Stomach (tissue), 8 donors: ENCODE measurements at regions not wholly inside any gene's neighbourhood (a gene's known extent, or its start where the extent isn't known, plus 50 kb on each side); places are given as distances from the start of the nearest gene placed in this dataset.
A peak's percentile ranks its signal among the peaks of the same experiment; 100 is the strongest.

ENCODE experiments used
- DNase-seq, 2 donors: peaks; one replicate each; pipeline versions ENCODE4 v3.0.0 to v3.0.0-alpha.2; 2013 to 2019
- H3K27ac ChIP-seq, 5 donors: fragments of 200-600 bp in 4 of 5; sonication (generic) in 4 of 5; one replicate each; pipeline ENCODE4 v1.5.1; 2013 to 2019; ENCODE audit warnings: mild to moderate bottlenecking in 1 of 5, moderate library complexity in 1 of 5
- H3K27me3 ChIP-seq, 3 donors: fragments of 200-600 bp; sonication (generic); one replicate each; pipeline ENCODE4 v1.5.1; 2017 to 2019; ENCODE audit warnings: mixed run types in 1 of 3
- H3K36me3 ChIP-seq, 4 donors: fragments of 200-600 bp; sonication (generic); 1 replicate in 3 of 4; 2 replicates in 1 of 4; pipeline ENCODE4 v1.5.1; 2016 to 2019
- H3K4me1 ChIP-seq, 4 donors: fragments of 200-600 bp; sonication (generic); one replicate each; pipeline ENCODE4 v1.5.1; 2016 to 2019
- H3K4me3 ChIP-seq, 4 donors: fragments of 200-600 bp; sonication (generic) in 3 of 4; one replicate each; pipeline ENCODE4 v1.5.1; 2016 to 2019; ENCODE audit warnings: mild to moderate bottlenecking in 1 of 4
- H3K9me3 ChIP-seq, 4 donors: fragments of 200-600 bp; sonication (generic); one replicate each; pipeline ENCODE4 v1.5.1; 2016 to 2019
- CTCF ChIP-seq, 7 experiments: fragments of 450-650 bp in 4 of 7; fragments of 200-600 bp in 3 of 7; sonication (generic) in 3 of 7; IDR thresholded peaks; one replicate each; pipeline ENCODE4 v1.5.1; 2016 to 2019; ENCODE audit warnings: antibody characterized with exemption in 7 of 7, control low read depth in 2 of 7, mild to moderate bottlenecking in 1 of 7
- EP300 ChIP-seq: sonication (generic); formaldehyde crosslinking; IDR thresholded peaks from one replicate; pipeline ENCODE4 v1.6.1; 2017; ENCODE audit warnings: antibody characterized with exemption
- POLR2A ChIP-seq, 4 donors: fragments of 450-650 bp; IDR thresholded peaks; one replicate each; pipeline ENCODE4 v1.6.1; 2016; ENCODE audit warnings: antibody characterized with exemption in 4 of 4, control low read depth in 2 of 4, mild to moderate bottlenecking in 1 of 4, moderate library complexity in 1 of 4
- POLR2AphosphoS5 ChIP-seq, 3 donors: sonication (generic); formaldehyde crosslinking; IDR thresholded peaks; one replicate each; pipeline ENCODE4 v1.6.1; 2016; ENCODE audit warnings: antibody characterized with exemption in 3 of 3
- WGBS, 5 donors: extraction: QIAGEN DNeasy Blood & Tissue Kit in 3 of 5; methylation state at CpG; one replicate each; pipeline versions ENCODE4 v1.1.5 to v1.1.7; 2013 to 2018; 5-methylcytosine and 5-hydroxymethylcytosine counted together
- intact Hi-C: fragments of 100-400 bp; cut with DNase I; formaldehyde crosslinking; loops from one replicate; pipeline ENCODE4 v1.15.1; 2023; ENCODE audit warnings: low total_unique reads
- donor health status: healthy with polysubstance abuse.
- donor health status: Bipolar disorder and iron deficiency.
- donor health status: healthy.

DNA sequence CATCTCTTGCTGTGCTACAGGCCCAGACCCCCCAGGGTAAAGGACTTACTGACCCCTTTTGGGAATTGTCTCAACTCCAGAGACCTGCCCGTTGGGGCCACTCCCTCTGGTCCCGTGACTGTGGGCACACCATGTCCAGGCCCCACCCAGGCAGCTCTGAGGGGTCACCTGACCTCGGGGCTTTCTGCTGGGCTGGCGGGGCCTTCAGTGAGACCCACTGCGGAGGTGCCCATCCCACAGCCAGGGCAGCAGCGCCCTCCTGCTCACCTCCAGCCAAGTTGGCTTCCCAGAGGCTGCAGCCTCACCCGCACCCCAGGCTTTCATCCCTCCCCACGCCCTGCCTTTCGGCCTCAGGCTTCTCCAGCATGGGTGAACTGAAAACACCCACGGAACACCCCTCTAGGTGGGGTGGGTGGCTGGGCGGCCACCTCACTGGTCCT lies 147.2 kb downstream of the DNAJB6 start:
- Histone ChIP-seq H3K4me1 (no peaks in the 10 kb centered on the region), H3K27ac (no peak overlapping the region), H3K27me3 (peaks cover 0 to 31% (median 5%) of the 10 kb centered on the region in 3 donors), H3K36me3 (no peaks in the 10 kb centered on the region), H3K4me3 (no peak overlapping the region), H3K9me3 (no peaks in the 10 kb centered on the region)
- intact Hi-C loops = no loop called here
- DNase-seq = no peak
- 71 to 87% (median 77%) methylated on average over 9 to 11 of the region's 11 CpGs for WGBS, 5 donors
- no peak for TF ChIP-seq POLR2AphosphoS5 (IDR thresholded peaks at IDR 0.05)
- TF ChIP-seq EP300 = no peak
- TF ChIP-seq CTCF (IDR thresholded peaks at IDR 0.05) = no peak
- TF ChIP-seq POLR2A (IDR thresholded peaks at IDR 0.05) = no peak

DNA sequence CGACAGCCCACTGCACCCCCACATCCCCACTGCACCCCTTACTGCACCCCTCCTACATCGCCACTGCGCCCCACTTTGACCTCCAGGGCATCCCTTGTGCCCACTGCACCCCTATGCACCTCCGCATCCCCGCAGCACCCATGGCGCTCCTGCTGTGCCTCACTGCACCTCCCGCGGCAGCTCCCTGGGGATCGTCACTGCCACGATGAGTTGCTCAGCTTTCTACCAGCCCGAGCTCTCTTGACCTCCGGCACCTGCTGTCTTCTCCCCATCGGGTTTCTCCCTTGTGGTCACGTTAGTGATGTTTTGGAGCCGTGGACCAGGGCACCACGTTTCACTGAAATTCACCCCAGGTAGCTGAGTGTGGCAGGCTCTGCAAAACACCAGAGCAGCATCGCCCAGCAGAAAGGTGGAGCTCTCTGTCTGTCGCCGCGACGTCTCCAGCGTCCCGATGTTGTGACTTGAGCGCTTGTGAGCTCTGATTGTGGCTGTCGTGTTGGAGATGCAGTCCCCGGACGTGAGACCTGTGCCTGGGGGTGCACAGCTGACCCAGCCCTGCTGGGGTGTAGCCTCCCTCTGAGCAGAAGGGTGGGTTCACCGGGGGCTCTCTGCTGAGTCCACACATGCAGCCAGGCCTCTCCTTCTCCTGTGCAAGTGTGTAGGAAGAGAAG lies 147.7 kb downstream of the DNAJB6 start:
- Histone ChIP-seq H3K4me3 (no peak overlapping the region), H3K9me3 (no peaks in the 10 kb centered on the region), H3K36me3 (no peaks in the 10 kb centered on the region), H3K27ac (no peak overlapping the region), H3K27me3 (peaks cover 0 to 31% (median 5%) of the 10 kb centered on the region in 3 donors), H3K4me1 (no peaks in the 10 kb centered on the region)
- TF ChIP-seq POLR2AphosphoS5 (IDR thresholded peaks at IDR 0.05) (no peak), POLR2A (IDR thresholded peaks at IDR 0.05) (no peak), EP300 (no peak), CTCF (IDR thresholded peaks at IDR 0.05) (no peak)
- intact Hi-C loops = no loop called here
- WGBS, 5 donors = 82 to 90% (median 82%) methylated on average over 23 to 28 of the region's 28 CpGs
- peak in 1 of 2 donors; percentile 21 for DNase-seq

GRCh38 chr7:157485361-157485831 lies 148.6 kb downstream of the DNAJB6 start:
- intact Hi-C loops = no loop called here
- 68 to 82% (median 74%) methylated on average over 12 of the region's 12 CpGs for WGBS, 5 donors
- H3K4me1 ChIP-seq = no peaks in the 10 kb centered on the region
- H3K27me3 ChIP-seq = peaks cover 0 to 31% (median 5%) of the 10 kb centered on the region in 3 donors
- no peak overlapping the region for H3K4me3 ChIP-seq
- DNase-seq = peak in 1 of 2 donors; percentile 19
- no peaks in the 10 kb centered on the region for H3K36me3 ChIP-seq
- H3K9me3 ChIP-seq = no peaks in the 10 kb centered on the region
- no peak overlapping the region for H3K27ac ChIP-seq
- TF ChIP-seq EP300 = no peak
- no peak for TF ChIP-seq POLR2A (IDR thresholded peaks at IDR 0.05)
- TF ChIP-seq CTCF (IDR thresholded peaks at IDR 0.05) = no peak
- TF ChIP-seq POLR2AphosphoS5 (IDR thresholded peaks at IDR 0.05) = no peak

GRCh38 chr7:157486007-157486755 lies 149.4 kb downstream of the DNAJB6 start:
- peak in 1 of 2 donors; percentile 21 for DNase-seq
- no peak for TF ChIP-seq CTCF (IDR thresholded peaks at IDR 0.05)
- no peak for TF ChIP-seq POLR2A (IDR thresholded peaks at IDR 0.05)
- no peak for TF ChIP-seq EP300
- no peak for TF ChIP-seq POLR2AphosphoS5 (IDR thresholded peaks at IDR 0.05)
- Histone ChIP-seq H3K4me1 (no peaks in the 10 kb centered on the region), H3K27ac (no peak overlapping the region), H3K4me3 (no peak overlapping the region), H3K9me3 (peaks cover 0 to 3% (median under 1%) of the 10 kb centered on the region in 4 donors), H3K27me3 (peaks cover 0 to 26% (median 5%) of the 10 kb centered on the region in 3 donors), H3K36me3 (no peaks in the 10 kb centered on the region)
- WGBS, 5 donors = 71 to 79% (median 74%) methylated on average over 11 of the region's 11 CpGs
- intact Hi-C loops = no loop called here
